Activated CD4-positive, alpha-beta T cell treated with anti-CD3 and anti-CD28 coated beads for 36 hours (primary cell): ENCODE measurements at regions not wholly inside any gene's neighbourhood (a gene's known extent, or its start where the extent isn't known, plus 50 kb on each side); places are given as distances from the start of the nearest gene placed in this dataset.

Experiments
- ATAC-seq: fragments of 200-7000 bp; cut with Tn5 transposase; one replicate; pipeline ENCODE4 v1.10.0; 2021; ENCODE audit warnings: mild to moderate bottlenecking, moderate library complexity
- CTCF ChIA-PET: fragments of 350-600 bp; sonication (Branson Sonifier 250); formaldehyde crosslinking; loops from one replicate; lab custom pipeline; 2021; ENCODE audit warnings: antibody characterized with exemption; lab: Charles Lee
- POLR2A ChIA-PET: fragments of 350-600 bp; sonication (Branson Sonifier 250); formaldehyde crosslinking; loops from one replicate; lab custom pipeline; 2021; ENCODE audit warnings: antibody characterized with exemption, inconsistent platforms; lab: Charles Lee
- DNase-seq: peaks from one replicate; pipeline ENCODE4 v3.0.0-alpha.2; 2020
- H3K27ac Mint-ChIP-seq: one replicate; pipeline ENCODE4 v1.8.0; 2021; ENCODE audit warnings: mixed read lengths
- H3K27me3 Mint-ChIP-seq: one replicate; pipeline ENCODE4 v1.8.0; 2021; ENCODE audit warnings: mixed read lengths
- H3K36me3 Mint-ChIP-seq: one replicate; pipeline ENCODE4 v1.8.0; 2021; ENCODE audit warnings: low read depth, mixed read lengths
- H3K4me1 Mint-ChIP-seq: one replicate; pipeline ENCODE4 v1.8.0; 2021; ENCODE audit warnings: mixed read lengths
- H3K4me3 Mint-ChIP-seq: one replicate; pipeline ENCODE4 v1.8.0; 2021; ENCODE audit warnings: mild to moderate bottlenecking, moderate library complexity, mixed read lengths
- H3K9me3 Mint-ChIP-seq: one replicate; pipeline ENCODE4 v1.8.0; 2021; ENCODE audit warnings: low read depth, mixed read lengths
- intact Hi-C, 2 experiments: fragments of 100-400 bp; cut with DNase I in 1 of 2; cut with micrococcal nuclease in 1 of 2; formaldehyde crosslinking; loops; one replicate each; pipeline versions ENCODE4 v1.14.2 to v1.15.1; 2022 to 2024; cut with DNase I, micrococcal nuclease

- no peaks in the 10 kb centered on the region for H3K9me3 Mint-ChIP-seq
- no peaks in the 10 kb centered on the region for H3K4me1 Mint-ChIP-seq
- H3K36me3 Mint-ChIP-seq, result no peaks in the 10 kb centered on the region
- no peak overlapping the region for H3K4me3 Mint-ChIP-seq
- H3K27me3 Mint-ChIP-seq, result no peaks in the 10 kb centered on the region
- CTCF ChIA-PET, result no interaction called here
- intact Hi-C loops, result no loop called here
- ATAC-seq (no peak), DNase-seq (no peak)
- H3K27ac Mint-ChIP-seq, result no peak overlapping the region
- POLR2A ChIA-PET, result no interaction called here
These were observed 409.2 kb downstream of the HTR1A start for GRCh38 chr5:63553073-63553472.

GRCh38 chr5:63535840-63536602, 426.2 kb downstream of the HTR1A start:
- no peak overlapping the region for H3K27ac Mint-ChIP-seq
- CTCF ChIA-PET, result no interaction called here
- intact Hi-C loops, result no loop called here
- no peaks in the 10 kb centered on the region for H3K4me1 Mint-ChIP-seq
- H3K27me3 Mint-ChIP-seq, result no peaks in the 10 kb centered on the region
- POLR2A ChIA-PET, result no interaction called here
- H3K9me3 Mint-ChIP-seq, result peaks cover 4% of the 10 kb centered on the region
- H3K4me3 Mint-ChIP-seq, result no peak overlapping the region
- no peak for ATAC-seq
- DNase-seq, result no peak
- H3K36me3 Mint-ChIP-seq, result no peaks in the 10 kb centered on the region

- ATAC-seq, result no peak
- H3K27ac Mint-ChIP-seq, result no peak overlapping the region
- intact Hi-C loops, result no loop called here
- H3K4me3 Mint-ChIP-seq, result no peak overlapping the region
- peaks cover 10% of the 10 kb centered on the region for H3K9me3 Mint-ChIP-seq
- H3K36me3 Mint-ChIP-seq, result no peaks in the 10 kb centered on the region
- no peaks in the 10 kb centered on the region for H3K4me1 Mint-ChIP-seq
- no peaks in the 10 kb centered on the region for H3K27me3 Mint-ChIP-seq
- POLR2A ChIA-PET, result no interaction called here
- DNase-seq, result no peak
- CTCF ChIA-PET, result no interaction called here
These were observed 438.0 kb downstream of the HTR1A start for GRCh38 chr5:63524281-63524680.

- Mint-ChIP-seq H3K4me1 (no peaks in the 10 kb centered on the region), H3K9me3 (peaks cover 6% of the 10 kb centered on the region), H3K27me3 (no peaks in the 10 kb centered on the region), H3K36me3 (no peaks in the 10 kb centered on the region), H3K4me3 (no peak overlapping the region), H3K27ac (no peak overlapping the region)
- no peak for ATAC-seq
- intact Hi-C loops, result no loop called here
- ChIA-PET POLR2A (no interaction called here), CTCF (no interaction called here)
- DNase-seq, result no peak
These were observed 446.2 kb downstream of the HTR1A start for GRCh38 chr5:63516006-63516405.

- ChIA-PET CTCF (no interaction called here), POLR2A (no interaction called here)
- ATAC-seq (no peak), DNase-seq (no peak)
- H3K4me1 Mint-ChIP-seq, result no peaks in the 10 kb centered on the region
- H3K9me3 Mint-ChIP-seq, result peaks cover 2% of the 10 kb centered on the region
- no peaks in the 10 kb centered on the region for H3K36me3 Mint-ChIP-seq
- no peak overlapping the region for H3K4me3 Mint-ChIP-seq
- intact Hi-C loops, result no loop called here
- H3K27me3 Mint-ChIP-seq, result no peaks in the 10 kb centered on the region
- H3K27ac Mint-ChIP-seq, result no peak overlapping the region
These were observed 462.0 kb downstream of the HTR1A start for GRCh38 chr5:63500242-63500641.

DNA sequence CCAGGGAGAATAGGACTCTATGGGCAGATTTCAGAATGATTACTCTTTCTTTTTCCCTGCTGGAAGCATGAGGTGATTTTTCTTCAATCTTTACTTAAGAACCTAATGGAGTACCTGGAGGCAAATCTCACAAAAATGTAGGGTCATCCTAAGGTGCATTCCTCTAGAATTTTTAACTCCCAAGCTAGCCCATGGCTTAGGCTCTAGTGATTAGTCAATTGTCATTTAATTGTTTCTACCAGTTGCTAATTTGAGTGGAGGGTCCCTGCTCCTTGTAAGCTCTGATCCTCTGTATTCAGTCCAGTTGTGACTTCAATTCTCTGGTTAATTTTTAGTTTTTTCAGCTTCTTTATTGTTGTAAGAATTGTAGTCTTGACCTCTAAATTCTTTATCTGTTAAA, 467.0 kb downstream of the HTR1A start:
- ATAC-seq (no peak), DNase-seq (no peak)
- H3K9me3 Mint-ChIP-seq, result peaks cover 2% of the 10 kb centered on the region
- no peak overlapping the region for H3K4me3 Mint-ChIP-seq
- intact Hi-C loops, result no loop called here
- no peaks in the 10 kb centered on the region for H3K27me3 Mint-ChIP-seq
- no peak overlapping the region for H3K27ac Mint-ChIP-seq
- H3K36me3 Mint-ChIP-seq, result no peaks in the 10 kb centered on the region
- no peaks in the 10 kb centered on the region for H3K4me1 Mint-ChIP-seq
- POLR2A ChIA-PET, result no interaction called here
- CTCF ChIA-PET, result no interaction called here

- H3K27me3 Mint-ChIP-seq, result no peaks in the 10 kb centered on the region
- peaks cover 4% of the 10 kb centered on the region for H3K9me3 Mint-ChIP-seq
- no peaks in the 10 kb centered on the region for H3K4me1 Mint-ChIP-seq
- no peak overlapping the region for H3K27ac Mint-ChIP-seq
- intact Hi-C loops, result no loop called here
- ATAC-seq, result no peak
- no peak overlapping the region for H3K4me3 Mint-ChIP-seq
- POLR2A ChIA-PET, result no interaction called here
- no peaks in the 10 kb centered on the region for H3K36me3 Mint-ChIP-seq
- CTCF ChIA-PET, result no interaction called here
- no peak for DNase-seq
These were observed 478.9 kb downstream of the HTR1A start for GRCh38 chr5:63483338-63483737.

DNA sequence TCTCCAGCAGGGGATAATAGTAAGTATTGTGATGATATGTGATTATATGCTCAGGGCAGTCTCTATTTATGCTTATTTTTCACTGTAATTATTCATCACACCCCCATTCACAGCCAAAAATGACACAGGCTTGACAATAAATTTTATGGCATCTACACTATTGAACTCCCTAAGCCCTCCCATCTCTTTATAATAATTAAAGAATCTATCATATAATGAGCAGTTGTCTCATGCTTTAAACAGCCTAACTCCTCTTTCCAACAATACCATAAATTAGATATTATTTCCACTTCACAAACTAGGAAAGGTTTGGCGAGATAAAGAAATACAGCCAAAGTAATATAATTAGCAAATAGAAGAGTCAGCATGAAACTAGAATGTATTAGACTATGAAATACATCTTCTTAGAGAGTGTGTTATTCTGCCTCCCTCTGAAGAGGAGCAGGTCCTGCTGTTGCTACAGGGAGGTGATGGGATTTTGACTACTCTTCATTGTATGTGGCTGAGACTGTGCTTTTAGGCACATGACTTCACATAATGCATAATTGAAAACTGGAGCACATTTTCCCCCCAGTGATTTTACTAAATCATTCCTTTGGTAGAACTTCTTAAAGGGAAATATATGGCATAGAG, 488.8 kb downstream of the HTR1A start:
- Mint-ChIP-seq H3K4me1 (no peaks in the 10 kb centered on the region), H3K36me3 (no peaks in the 10 kb centered on the region), H3K9me3 (peaks cover 1% of the 10 kb centered on the region), H3K27me3 (no peaks in the 10 kb centered on the region), H3K27ac (no peak overlapping the region), H3K4me3 (no peak overlapping the region)
- intact Hi-C loops, result no loop called here
- ATAC-seq (no peak), DNase-seq (no peak)
- ChIA-PET CTCF (no interaction called here), POLR2A (no interaction called here)

DNA sequence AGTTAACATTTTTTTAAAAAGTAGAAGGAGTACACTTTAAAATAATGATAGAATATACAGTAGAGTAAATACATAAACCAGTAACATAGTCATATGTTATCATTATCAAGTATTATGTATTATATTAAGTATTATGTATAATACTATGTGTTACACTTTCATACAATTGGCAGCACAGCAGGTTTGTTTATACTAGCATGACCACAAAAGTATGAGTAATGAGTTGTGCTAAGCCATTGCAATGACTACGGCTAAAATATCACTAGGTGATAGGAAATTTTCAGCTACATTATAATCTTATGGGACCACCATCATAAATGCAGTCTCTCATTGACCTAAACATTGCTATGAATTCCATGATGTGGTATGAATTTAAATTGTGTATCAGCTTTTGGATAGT, 506.0 kb downstream of the HTR1A start:
- Mint-ChIP-seq H3K36me3 (no peaks in the 10 kb centered on the region), H3K27ac (no peak overlapping the region), H3K4me1 (no peaks in the 10 kb centered on the region), H3K9me3 (peaks cover 6% of the 10 kb centered on the region), H3K4me3 (no peak overlapping the region), H3K27me3 (no peaks in the 10 kb centered on the region)
- no peak for ATAC-seq
- no peak for DNase-seq
- intact Hi-C loops, result no loop called here
- ChIA-PET CTCF (no interaction called here), POLR2A (no interaction called here)

GRCh38 chr5:63451188-63451587, 511.1 kb downstream of the HTR1A start:
- DNase-seq, result no peak
- no peak overlapping the region for H3K27ac Mint-ChIP-seq
- intact Hi-C loops, result no loop called here
- POLR2A ChIA-PET, result no interaction called here
- no peaks in the 10 kb centered on the region for H3K27me3 Mint-ChIP-seq
- no peak for ATAC-seq
- CTCF ChIA-PET, result no interaction called here
- no peak overlapping the region for H3K4me3 Mint-ChIP-seq
- no peaks in the 10 kb centered on the region for H3K36me3 Mint-ChIP-seq
- no peaks in the 10 kb centered on the region for H3K4me1 Mint-ChIP-seq
- no peaks in the 10 kb centered on the region for H3K9me3 Mint-ChIP-seq

GRCh38 chr5:63439537-63439936, 522.7 kb downstream of the HTR1A start:
- intact Hi-C loops, result no loop called here
- Mint-ChIP-seq H3K4me3 (no peak overlapping the region), H3K27me3 (no peaks in the 10 kb centered on the region), H3K4me1 (no peaks in the 10 kb centered on the region), H3K36me3 (no peaks in the 10 kb centered on the region), H3K27ac (no peak overlapping the region), H3K9me3 (no peaks in the 10 kb centered on the region)
- DNase-seq (no peak), ATAC-seq (no peak)
- ChIA-PET POLR2A (no interaction called here), CTCF (no interaction called here)

- Mint-ChIP-seq H3K4me3 (no peak overlapping the region), H3K4me1 (no peaks in the 10 kb centered on the region), H3K27ac (no peak overlapping the region), H3K36me3 (no peaks in the 10 kb centered on the region), H3K27me3 (no peaks in the 10 kb centered on the region), H3K9me3 (no peaks in the 10 kb centered on the region)
- intact Hi-C loops, result loop anchor here in 1 of 2 experiments (10.0 kb wide), 2 partner anchors 795 to 1375 kb away; no protein-coding TSS in a partner anchor
- DNase-seq, result no peak
- POLR2A ChIA-PET, result no interaction called here
- CTCF ChIA-PET, result no interaction called here
- no peak for ATAC-seq
These were observed 552.5 kb downstream of the HTR1A start for GRCh38 chr5:63409737-63410136.
